Stimulated activated CD4-positive, alpha-beta T cell treated with anti-CD3 and anti-CD28 coated beads, Interleukin-2, amount 100 ng/mL, for 48 hours (primary cell): ENCODE measurements at regions not wholly inside any gene's neighbourhood (a gene's known extent, or its start where the extent isn't known, plus 50 kb on each side); places are given as distances from the start of the nearest gene placed in this dataset.

Experiments used
- DNase-seq, 2 donors: peaks; one replicate each; pipeline ENCODE4 v3.0.0-alpha.2; 2020

DNA sequence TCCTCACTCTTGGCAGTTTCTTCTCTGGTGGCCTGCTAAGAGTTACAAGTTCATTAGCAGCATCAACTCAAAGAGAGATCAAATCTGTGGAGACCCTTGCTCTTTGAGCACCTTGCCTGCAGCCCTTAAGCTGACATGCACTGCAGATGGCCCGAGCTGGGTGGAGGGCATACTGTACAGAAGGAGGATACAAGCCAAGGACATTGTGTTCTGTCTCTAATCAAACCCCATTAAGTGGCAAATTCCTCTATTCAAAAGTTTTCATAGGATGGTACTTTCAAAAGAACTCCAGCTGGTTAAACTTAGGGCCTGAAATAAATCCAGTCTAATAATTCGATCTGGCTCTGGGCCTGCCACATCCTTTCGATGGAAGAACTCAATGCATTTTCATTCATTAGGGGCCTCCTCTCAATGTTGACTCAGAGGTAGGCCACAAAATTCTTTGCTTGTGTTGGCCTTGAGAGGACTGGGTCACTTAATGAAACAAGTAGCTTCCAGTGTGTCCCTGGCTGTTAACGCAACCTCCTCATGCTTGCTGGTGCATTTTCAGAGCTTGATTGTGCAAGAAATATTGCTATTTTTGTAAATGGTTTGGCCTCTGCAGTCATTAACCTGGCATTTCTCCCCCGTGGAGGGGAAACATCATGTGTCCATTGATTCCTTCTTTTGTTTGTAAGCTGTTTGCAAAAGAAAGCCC is 318.2 kb downstream of the NUAK1 start:
- no peak for DNase-seq

- no peak for DNase-seq
Observed at GRCh38 chr12:105822131-105823105, 316.3 kb downstream of the NUAK1 start.

DNA sequence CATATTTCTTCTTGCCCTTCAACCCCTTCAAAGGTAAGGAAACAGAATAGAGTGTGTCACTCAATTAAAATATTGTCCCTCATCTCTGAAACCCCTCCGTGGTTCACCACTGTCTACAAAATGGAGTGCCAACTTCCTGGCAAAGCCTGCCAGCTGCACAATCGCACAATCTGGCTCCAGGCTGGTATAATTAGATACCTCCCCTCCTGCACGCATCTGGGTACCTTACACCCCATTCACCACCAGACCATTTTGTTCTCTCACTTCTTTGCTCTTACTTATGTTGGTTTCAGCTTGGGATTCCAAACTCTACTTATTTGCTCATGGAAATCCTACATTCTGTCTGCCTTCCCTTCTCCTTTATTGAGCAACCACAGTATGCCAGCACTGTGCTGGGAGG is 314.9 kb downstream of the NUAK1 start:
- DNase-seq, result no peak

GRCh38 chr12:105825141-105825540 is 313.6 kb downstream of the NUAK1 start:
- DNase-seq, result no peak

- no peak for DNase-seq
Observed at GRCh38 chr12:105831372-105831771, 307.4 kb downstream of the NUAK1 start.

GRCh38 chr12:105832021-105832420 is 306.7 kb downstream of the NUAK1 start:
- no peak for DNase-seq

GRCh38 chr12:105832806-105833205 is 305.9 kb downstream of the NUAK1 start:
- DNase-seq, result no peak

DNA sequence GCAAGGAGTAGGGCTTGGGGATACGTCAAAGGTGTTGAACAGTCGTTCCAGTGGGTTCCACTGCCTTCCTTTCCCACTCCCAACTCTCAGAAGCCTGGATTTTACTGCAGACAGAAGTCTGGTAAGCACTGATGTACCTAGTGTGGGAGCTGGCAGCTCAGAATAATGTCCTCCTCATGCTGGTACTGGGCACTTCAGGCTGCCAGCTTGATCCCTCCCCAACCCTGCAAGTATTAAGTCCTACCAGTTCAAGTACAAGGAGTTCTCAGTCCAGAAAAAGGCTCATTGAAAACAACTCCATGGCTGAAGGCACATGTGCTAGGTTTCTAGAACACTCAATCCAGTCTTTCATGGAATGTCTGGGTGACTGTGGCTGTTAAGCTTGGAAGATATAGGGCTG is 304.3 kb downstream of the NUAK1 start:
- no peak for DNase-seq

DNA sequence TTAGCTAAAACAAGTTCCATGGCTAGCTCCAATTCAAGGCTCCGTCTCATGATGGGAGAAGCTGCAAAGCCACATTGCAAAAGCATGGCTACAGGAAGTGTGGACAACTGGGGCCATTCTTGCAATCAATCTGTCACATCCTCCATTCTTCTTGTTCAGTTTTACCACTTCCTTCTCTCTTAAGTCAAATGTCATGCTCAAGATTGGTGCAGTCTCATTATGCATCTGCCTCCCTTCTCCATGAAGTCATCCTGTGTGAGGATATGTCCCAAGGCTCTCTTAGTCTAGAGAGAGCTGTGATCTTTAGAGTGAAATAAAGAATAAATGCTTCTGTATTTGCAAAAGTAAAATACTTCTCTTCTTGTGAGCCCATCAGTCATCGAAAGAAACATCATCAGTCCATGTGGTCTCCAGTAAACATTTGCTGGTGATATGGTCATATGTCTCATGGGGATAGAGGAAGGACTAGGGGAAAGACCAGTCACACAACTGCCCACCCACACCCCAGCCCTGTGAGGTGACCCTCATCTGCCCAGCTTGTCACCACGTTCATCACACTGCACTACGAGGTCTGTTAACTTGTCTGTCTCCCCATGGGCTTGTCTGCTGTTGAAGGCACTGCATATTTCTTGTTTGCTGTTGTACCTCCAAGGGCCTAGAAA is 303.0 kb downstream of the NUAK1 start:
- no peak for DNase-seq

GRCh38 chr12:105836242-105836622 is 302.5 kb downstream of the NUAK1 start:
- no peak for DNase-seq

GRCh38 chr12:105839629-105840127 is 299.1 kb downstream of the NUAK1 start:
- DNase-seq, result no peak

- DNase-seq, result no peak
Observed at GRCh38 chr12:105840384-105840783, 298.4 kb downstream of the NUAK1 start.

GRCh38 chr12:105841840-105842239 is 296.9 kb downstream of the NUAK1 start:
- DNase-seq, result no peak

- DNase-seq, result no peak
Observed at GRCh38 chr12:105843561-105843960, 295.2 kb downstream of the NUAK1 start.

DNA sequence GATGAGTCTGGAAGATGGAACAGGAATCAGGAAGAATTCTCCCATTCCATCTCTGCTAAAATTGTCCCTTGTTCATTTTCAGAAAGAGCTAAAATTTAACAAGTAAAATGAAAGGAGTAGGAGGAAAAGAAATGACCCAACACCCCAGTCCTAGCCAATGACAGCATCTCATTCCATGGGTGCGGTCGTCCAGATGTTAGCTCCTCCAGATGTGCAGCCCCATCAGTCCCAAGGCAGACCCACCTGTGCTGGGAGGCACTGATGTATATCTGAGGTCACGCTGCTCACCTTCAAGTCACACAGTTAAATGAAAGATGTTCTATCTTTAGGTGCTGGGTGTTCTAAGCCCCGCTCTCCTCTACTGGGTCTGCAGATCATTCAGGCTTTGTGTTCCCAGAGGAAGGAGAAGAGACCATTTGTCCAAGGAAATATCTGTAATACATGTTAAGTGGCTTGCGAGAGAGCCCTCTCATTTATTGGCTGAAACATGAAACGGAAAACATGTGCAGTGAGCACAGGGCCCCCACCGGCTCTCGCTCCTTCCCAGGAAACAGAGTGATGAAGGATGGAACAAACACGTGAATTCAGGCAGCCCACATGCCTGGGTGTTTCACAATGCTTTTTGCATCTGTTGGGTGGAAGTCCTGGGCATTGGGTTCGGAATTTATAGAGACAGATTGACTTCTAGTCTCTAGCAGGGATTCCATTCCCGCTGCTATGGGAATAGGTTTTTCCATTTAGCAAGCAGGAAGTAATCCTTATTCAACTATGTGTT is 294.6 kb downstream of the NUAK1 start:
- no peak for DNase-seq

DNA sequence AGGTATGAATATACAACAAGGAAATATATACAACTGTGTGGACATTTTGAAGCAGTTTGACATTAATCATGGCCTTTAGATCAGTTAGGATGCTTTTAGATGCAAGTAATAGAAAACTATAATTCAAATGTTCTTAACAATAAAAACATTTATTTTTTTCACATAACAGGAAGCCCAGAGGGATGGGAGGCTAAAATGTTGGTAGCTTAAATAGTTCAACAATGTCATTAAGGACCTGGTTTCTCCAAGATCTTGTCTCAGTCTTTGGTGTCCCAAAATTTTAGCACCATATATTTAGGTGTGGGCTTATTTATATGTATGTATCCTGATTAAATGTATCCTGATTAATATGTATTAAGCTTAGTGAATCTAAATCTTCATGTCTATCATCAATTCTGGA is 292.4 kb downstream of the NUAK1 start:
- no peak for DNase-seq

DNA sequence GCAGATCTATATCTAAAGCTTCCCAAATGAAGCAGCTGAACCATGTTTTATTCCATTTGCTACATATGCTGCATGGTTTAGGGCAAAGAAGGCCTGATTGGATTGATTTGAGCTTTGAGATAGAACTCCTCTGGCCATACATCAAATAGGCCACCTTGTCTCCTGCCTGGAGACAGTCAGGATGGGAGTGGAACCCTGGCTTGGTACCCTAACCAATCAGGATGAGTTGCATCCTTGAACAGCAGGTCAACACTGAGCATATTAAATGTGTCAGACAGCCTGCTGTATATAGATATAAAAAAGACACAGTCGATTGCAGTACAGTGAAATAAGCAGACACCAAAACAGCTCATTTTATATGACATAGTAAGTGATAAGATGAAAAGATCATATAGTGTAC is 291.7 kb downstream of the NUAK1 start:
- no peak for DNase-seq

DNA sequence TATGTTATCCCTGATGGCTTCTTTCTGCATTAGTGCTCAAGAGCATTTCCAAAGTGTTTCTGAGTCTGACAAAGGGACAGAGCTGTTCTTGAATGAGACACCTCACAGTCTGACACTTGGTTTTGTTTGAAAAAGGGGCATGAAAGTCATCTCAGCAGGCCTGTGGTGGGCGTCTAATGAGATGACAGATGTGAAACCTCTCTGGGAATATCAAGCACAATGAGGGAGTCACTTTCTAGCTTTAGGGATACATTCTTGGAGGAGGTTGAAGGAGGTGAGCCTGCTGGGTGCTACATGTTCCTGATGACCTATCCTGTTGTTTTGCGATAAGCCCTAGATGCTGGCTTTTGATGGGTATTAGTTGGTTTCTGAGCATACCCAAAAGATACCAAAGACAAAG is 290.5 kb downstream of the NUAK1 start:
- DNase-seq, result no peak

- DNase-seq, result no peak
Observed at GRCh38 chr12:105850103-105850968, 288.4 kb downstream of the NUAK1 start.

GRCh38 chr12:105852496-105852895 is 286.3 kb downstream of the NUAK1 start:
- no peak for DNase-seq

GRCh38 chr12:105852951-105853350 is 285.8 kb downstream of the NUAK1 start:
- no peak for DNase-seq

GRCh38 chr12:105854071-105854470 is 284.7 kb downstream of the NUAK1 start:
- no peak for DNase-seq
